ENCODE measurements at regions not wholly inside any gene's neighbourhood (a gene's known extent, or its start where the extent isn't known, plus 50 kb on each side); places are given as distances from the start of the nearest gene placed in this dataset.

- Histone ChIP-seq H3K4me3 (ENCODE audit: low read depth in 2 of 2, low read length in 1 of 2) (no peak overlapping the region), H4K20me1 (ENCODE audit: insufficient read depth) (no peaks in the 10 kb centered on the region), H3K9me2 (no peaks in the 10 kb centered on the region), H3K27ac (ENCODE audit: low read depth in 2 of 2, low read length in 1 of 2) (no peak overlapping the region), H3K79me2 (ENCODE audit: insufficient read depth) (no peaks in the 10 kb centered on the region), H3K9me3 (no peaks in the 10 kb centered on the region), H2AFZ (ENCODE audit: low read depth) (no peak overlapping the region), H3K9ac (no peak overlapping the region), H3K36me3 (replicated peaks in 1 of 2; ENCODE audit: control insufficient read depth in 1 of 2, insufficient read depth in 2 of 2, low read length in 1 of 2) (no peaks in the 10 kb centered on the region), H3K4me1 (ENCODE audit: control insufficient read depth in 1 of 2, insufficient read depth in 2 of 2, low read depth in 1 of 2, low read length in 1 of 2) (peaks cover 0 to 8% of the 10 kb centered on the region in 2 experiments; a peak in 2 of 4 replicates), H3K4me2 (no peak overlapping the region), H3F3A (replicated peaks; ENCODE audit: insufficient read depth) (no peaks in the 10 kb centered on the region), H3K27me3 (ENCODE audit: insufficient read depth) (no peaks in the 10 kb centered on the region)
- ChIA-PET CTCF (interaction anchor here (0.8 to 1.6 kb wide), 2 partner anchors 16 to 22 kb away, joined by 3 read pairs; no protein-coding TSS in a partner anchor), POLR2A (no interaction called here)
- 61% methylated on average over 3 of the region's 3 CpGs for WGBS (ENCODE audit: low lambda C conversion rate)
- no peak for TF ChIP-seq TAF1 (IDR thresholded peaks at IDR 0.05; ENCODE audit: borderline replicate concordance, low read depth, low read length)
- TF ChIP-seq GATA2 (CRISPR knock-in tag; IDR thresholded peaks at IDR 0.05) = no peak
- no peak for TF ChIP-seq YY1 (IDR thresholded peaks at IDR 0.05; ENCODE audit: low read depth)
- TF ChIP-seq, protein P1, sequence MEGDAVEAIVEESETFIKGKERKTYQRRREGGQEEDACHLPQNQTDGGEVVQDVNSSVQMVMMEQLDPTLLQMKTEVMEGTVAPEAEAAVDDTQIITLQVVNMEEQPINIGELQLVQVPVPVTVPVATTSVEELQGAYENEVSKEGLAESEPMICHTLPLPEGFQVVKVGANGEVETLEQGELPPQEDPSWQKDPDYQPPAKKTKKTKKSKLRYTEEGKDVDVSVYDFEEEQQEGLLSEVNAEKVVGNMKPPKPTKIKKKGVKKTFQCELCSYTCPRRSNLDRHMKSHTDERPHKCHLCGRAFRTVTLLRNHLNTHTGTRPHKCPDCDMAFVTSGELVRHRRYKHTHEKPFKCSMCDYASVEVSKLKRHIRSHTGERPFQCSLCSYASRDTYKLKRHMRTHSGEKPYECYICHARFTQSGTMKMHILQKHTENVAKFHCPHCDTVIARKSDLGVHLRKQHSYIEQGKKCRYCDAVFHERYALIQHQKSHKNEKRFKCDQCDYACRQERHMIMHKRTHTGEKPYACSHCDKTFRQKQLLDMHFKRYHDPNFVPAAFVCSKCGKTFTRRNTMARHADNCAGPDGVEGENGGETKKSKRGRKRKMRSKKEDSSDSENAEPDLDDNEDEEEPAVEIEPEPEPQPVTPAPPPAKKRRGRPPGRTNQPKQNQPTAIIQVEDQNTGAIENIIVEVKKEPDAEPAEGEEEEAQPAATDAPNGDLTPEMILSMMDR (IDR thresholded peaks at IDR 0.05) = no peak
- no peak for TF ChIP-seq SIN3A (IDR thresholded peaks at IDR 0.05; ENCODE audit: borderline replicate concordance, low read depth, low read length)
- no peak for TF ChIP-seq PBX3 (IDR thresholded peaks at IDR 0.05)
- no peak for TF ChIP-seq USF2 (IDR thresholded peaks at IDR 0.05; ENCODE audit: borderline replicate concordance, low read depth, low read length)
- TF ChIP-seq SMC3 (IDR thresholded peaks at IDR 0.05; ENCODE audit: low read depth, low read length) = no peak
- no peak for DNase-seq
These were observed 104.9 kb downstream of the DUSP10 start for GRCh38 chr1:221636967-221637366.

DNA sequence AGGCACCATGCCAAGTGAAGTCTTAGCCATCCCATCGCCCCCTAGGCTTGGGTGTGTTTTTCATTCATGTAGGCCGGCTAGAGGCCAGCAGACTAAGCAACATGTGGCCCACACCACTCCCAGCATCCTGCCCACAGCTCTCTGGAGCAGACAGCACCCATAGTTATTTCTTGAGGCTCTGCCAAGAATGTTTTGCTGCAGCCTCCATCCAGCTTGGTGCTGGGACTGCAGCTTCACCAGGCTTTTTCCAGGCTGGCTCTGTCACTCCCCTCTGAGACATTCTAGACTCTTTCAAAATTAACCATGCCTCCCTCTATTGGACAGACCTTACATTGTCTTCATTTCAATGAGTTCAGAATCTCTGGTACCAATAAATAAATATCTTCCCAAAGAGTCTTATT lies 104.2 kb downstream of the DUSP10 start:
- Histone ChIP-seq H3K9ac (no peak overlapping the region), H2AFZ (ENCODE audit: low read depth) (no peak overlapping the region), H3K4me3 (ENCODE audit: low read depth in 2 of 2, low read length in 1 of 2) (no peak overlapping the region), H3K9me3 (no peaks in the 10 kb centered on the region), H3K79me2 (ENCODE audit: insufficient read depth) (no peaks in the 10 kb centered on the region), H3K4me1 (ENCODE audit: control insufficient read depth in 1 of 2, insufficient read depth in 2 of 2, low read depth in 1 of 2, low read length in 1 of 2) (peaks cover 0 to 4% of the 10 kb centered on the region in 2 experiments; a peak in 1 of 4 replicates), H3K27me3 (ENCODE audit: insufficient read depth) (no peaks in the 10 kb centered on the region), H3K4me2 (no peak overlapping the region), H3F3A (replicated peaks; ENCODE audit: insufficient read depth) (no peaks in the 10 kb centered on the region), H3K27ac (ENCODE audit: low read depth in 2 of 2, low read length in 1 of 2) (no peak overlapping the region), H3K36me3 (replicated peaks in 1 of 2; ENCODE audit: control insufficient read depth in 1 of 2, insufficient read depth in 2 of 2, low read length in 1 of 2) (no peaks in the 10 kb centered on the region), H4K20me1 (ENCODE audit: insufficient read depth) (no peaks in the 10 kb centered on the region), H3K9me2 (no peaks in the 10 kb centered on the region)
- no peak for DNase-seq
- ChIA-PET POLR2A (no interaction called here), CTCF (interaction anchor here (0.8 kb wide), 1 partner anchor 17 kb away, joined by 3 read pairs; no protein-coding TSS in a partner anchor)
- TF ChIP-seq TCF12 (IDR thresholded peaks at IDR 0.05) = no peak
- no peak for TF ChIP-seq TEAD4 (IDR thresholded peaks at IDR 0.05; ENCODE audit: borderline replicate concordance, insufficient read depth)
- TF ChIP-seq FOXJ3 (CRISPR knock-in tag; IDR thresholded peaks at IDR 0.05) = no peak
- no peak for TF ChIP-seq EP300 (IDR thresholded peaks at IDR 0.05; ENCODE audit: borderline replicate concordance in 1 of 2, low read depth in 1 of 2, low read length in 1 of 2)
- TF ChIP-seq, protein P2, sequence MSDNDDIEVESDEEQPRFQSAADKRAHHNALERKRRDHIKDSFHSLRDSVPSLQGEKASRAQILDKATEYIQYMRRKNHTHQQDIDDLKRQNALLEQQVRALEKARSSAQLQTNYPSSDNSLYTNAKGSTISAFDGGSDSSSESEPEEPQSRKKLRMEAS (IDR thresholded peaks at IDR 0.05; ENCODE audit: low read depth) = no peak
- TF ChIP-seq SIN3A (IDR thresholded peaks at IDR 0.05; ENCODE audit: borderline replicate concordance, low read depth, low read length) = no peak
- TF ChIP-seq NRF1 (IDR thresholded peaks at IDR 0.05; ENCODE audit: low read depth, low read length) = no peak
- no peak for TF ChIP-seq SMC3 (IDR thresholded peaks at IDR 0.05; ENCODE audit: low read depth, low read length)
- TF ChIP-seq YY1 (IDR thresholded peaks at IDR 0.05; ENCODE audit: low read depth) = no peak
- no peak for TF ChIP-seq RFX5 (IDR thresholded peaks at IDR 0.05; ENCODE audit: low read length)
- TF ChIP-seq EZH2phosphoT487 (IDR thresholded peaks at IDR 0.05; ENCODE audit: borderline replicate concordance, low read depth) = no peak
- no peak for TF ChIP-seq GABPA (IDR thresholded peaks at IDR 0.05; ENCODE audit: low read depth)
- TF ChIP-seq, protein P1 (IDR thresholded peaks at IDR 0.05) = no peak
- WGBS (ENCODE audit: low lambda C conversion rate) = 57% methylated on average over 1 of the region's 2 CpGs
